ENCODE measurements at regions not wholly inside any gene's neighbourhood (a gene's known extent, or its start where the extent isn't known, plus 50 kb on each side); places are given as distances from the start of the nearest gene placed in this dataset.

GRCh38 chr12:48286665-48287064 is 64.1 kb downstream of the ZNF641 start:
- DNase-seq (ENCODE audit: low read depth), result peak; percentile 3

GRCh38 chr12:48285751-48286650 is 64.7 kb downstream of the ZNF641 start:
- no peak for DNase-seq (ENCODE audit: low read depth)

- DNase-seq (ENCODE audit: low read depth), result peak; percentile 5
These were observed 68.9 kb downstream of the ZNF641 start for GRCh38 chr12:48281811-48282210.

GRCh38 chr12:48280572-48280971 is 70.1 kb downstream of the ZNF641 start:
- no peak for DNase-seq (ENCODE audit: low read depth)

- DNase-seq (ENCODE audit: low read depth), result no peak
These were observed 71.1 kb downstream of the ZNF641 start for GRCh38 chr12:48279601-48280000.

GRCh38 chr12:48279101-48279500 is 71.6 kb downstream of the ZNF641 start:
- DNase-seq (ENCODE audit: low read depth), result no peak

GRCh38 chr12:48276621-48277020 is 73.5 kb upstream of the OR10AD1 start:
- DNase-seq (ENCODE audit: low read depth), result no peak

GRCh38 chr12:48266826-48267225 is 63.7 kb upstream of the OR10AD1 start:
- DNase-seq (ENCODE audit: low read depth), result no peak

- no peak for DNase-seq (ENCODE audit: low read depth)
These were observed 62.7 kb upstream of the OR10AD1 start for GRCh38 chr12:48265777-48266176.

GRCh38 chr12:48263617-48264016 is 60.5 kb upstream of the OR10AD1 start:
- no peak for DNase-seq (ENCODE audit: low read depth)

- no peak for DNase-seq (ENCODE audit: low read depth)
These were observed 58.7 kb upstream of the OR10AD1 start for GRCh38 chr12:48261773-48262172.
